ENCODE measurements at regions not wholly inside any gene's neighbourhood (a gene's known extent, or its start where the extent isn't known, plus 50 kb on each side); places are given as distances from the start of the nearest gene placed in this dataset.

- no peak overlapping the region for H3K4me3 ChIP-seq (ENCODE audit: low read depth, low read length)
- no peak for DNase-seq (ENCODE audit: low read depth, low spot score)
- in situ Hi-C loops (cut with HindIII; ENCODE audit: low sequenced_read_pairs), result no loop called here
- no peak for TF ChIP-seq CTCF (IDR thresholded peaks at IDR 0.05; ENCODE audit: low read depth, low read length)
These were observed 865.7 kb upstream of the SLC10A2 start for GRCh38 chr13:103931885-103932284.

- H3K4me3 ChIP-seq (ENCODE audit: low read depth, low read length), result no peak overlapping the region
- in situ Hi-C loops (cut with HindIII; ENCODE audit: low sequenced_read_pairs), result no loop called here
- DNase-seq (ENCODE audit: low read depth, low spot score), result peak; percentile 10
- TF ChIP-seq CTCF (IDR thresholded peaks at IDR 0.05; ENCODE audit: low read depth, low read length), result no peak
These were observed 865.2 kb upstream of the SLC10A2 start for GRCh38 chr13:103931331-103931845.

GRCh38 chr13:103926118-103926517, 859.9 kb upstream of the SLC10A2 start:
- DNase-seq (ENCODE audit: low read depth, low spot score), result no peak
- no peak for TF ChIP-seq CTCF (IDR thresholded peaks at IDR 0.05; ENCODE audit: low read depth, low read length)
- in situ Hi-C loops (cut with HindIII; ENCODE audit: low sequenced_read_pairs), result no loop called here
- no peak overlapping the region for H3K4me3 ChIP-seq (ENCODE audit: low read depth, low read length)

GRCh38 chr13:103908911-103909310, 842.7 kb upstream of the SLC10A2 start:
- TF ChIP-seq CTCF (IDR thresholded peaks at IDR 0.05; ENCODE audit: low read depth, low read length), result no peak
- H3K4me3 ChIP-seq (ENCODE audit: low read depth, low read length), result no peak overlapping the region
- in situ Hi-C loops (cut with HindIII; ENCODE audit: low sequenced_read_pairs), result no loop called here
- DNase-seq (ENCODE audit: low read depth, low spot score), result no peak

GRCh38 chr13:103908274-103908673, 842.1 kb upstream of the SLC10A2 start:
- no peak for TF ChIP-seq CTCF (IDR thresholded peaks at IDR 0.05; ENCODE audit: low read depth, low read length)
- H3K4me3 ChIP-seq (ENCODE audit: low read depth, low read length), result no peak overlapping the region
- DNase-seq (ENCODE audit: low read depth, low spot score), result no peak
- in situ Hi-C loops (cut with HindIII; ENCODE audit: low sequenced_read_pairs), result no loop called here

- in situ Hi-C loops (cut with HindIII; ENCODE audit: low sequenced_read_pairs), result no loop called here
- no peak for TF ChIP-seq CTCF (IDR thresholded peaks at IDR 0.05; ENCODE audit: low read depth, low read length)
- DNase-seq (ENCODE audit: low read depth, low spot score), result no peak
- H3K4me3 ChIP-seq (ENCODE audit: low read depth, low read length), result no peak overlapping the region
These were observed 837.6 kb upstream of the SLC10A2 start for GRCh38 chr13:103903790-103904189.

- no peak for DNase-seq (ENCODE audit: low read depth, low spot score)
- H3K4me3 ChIP-seq (ENCODE audit: low read depth, low read length), result no peak overlapping the region
- in situ Hi-C loops (cut with HindIII; ENCODE audit: low sequenced_read_pairs), result no loop called here
- TF ChIP-seq CTCF (IDR thresholded peaks at IDR 0.05; ENCODE audit: low read depth, low read length), result no peak
These were observed 832.3 kb upstream of the SLC10A2 start for GRCh38 chr13:103898481-103898880.

All from astrocyte of the spinal cord (primary cell).